Activated T-cell treated with anti-CD3 and anti-CD28 coated beads, Interleukin-2, amount 50 U/mL, for 4 hours (primary cell): ENCODE measurements at regions not wholly inside any gene's neighbourhood (a gene's known extent, or its start where the extent isn't known, plus 50 kb on each side); places are given as distances from the start of the nearest gene placed in this dataset.

Experiments used
- ATAC-seq, 2 donors: fragments of 200-7000 bp; cut with Tn5 transposase; one replicate each; pipeline ENCODE4 v1.10.0; 2021
- DNase-seq: peaks from one replicate; pipeline ENCODE4 v3.0.0-alpha.2; 2020
- H3K27me3 Mint-ChIP-seq: one replicate; pipeline ENCODE4 v1.8.0; 2021; ENCODE audit warnings: low read depth, mixed read lengths
- H3K36me3 Mint-ChIP-seq: one replicate; pipeline ENCODE4 v1.8.0; 2022; ENCODE audit warnings: mixed read lengths; ENCODE audit not compliant: insufficient read depth
- H3K4me1 Mint-ChIP-seq: one replicate; pipeline ENCODE4 v1.8.0; 2021; ENCODE audit warnings: low read depth, mixed read lengths
- H3K4me3 Mint-ChIP-seq: one replicate; pipeline ENCODE4 v1.8.0; 2021; ENCODE audit warnings: mild to moderate bottlenecking, moderate library complexity, mixed read lengths
- H3K9me3 Mint-ChIP-seq: one replicate; pipeline ENCODE4 v1.8.0; 2021; ENCODE audit warnings: mixed read lengths

GRCh38 chr6:98200084-98200483, 634.3 kb upstream of the POU3F2 start:
- H3K4me1 Mint-ChIP-seq, result no peaks in the 10 kb centered on the region
- H3K9me3 Mint-ChIP-seq, result peaks cover 15% of the 10 kb centered on the region
- no peaks in the 10 kb centered on the region for H3K27me3 Mint-ChIP-seq
- no peak overlapping the region for H3K4me3 Mint-ChIP-seq
- ATAC-seq (no peak), DNase-seq (no peak)
- H3K36me3 Mint-ChIP-seq, result no peaks in the 10 kb centered on the region

- H3K36me3 Mint-ChIP-seq, result no peaks in the 10 kb centered on the region
These were observed 631.1 kb upstream of the POU3F2 start for GRCh38 chr6:98203170-98203806.

GRCh38 chr6:98212468-98212867, 621.9 kb upstream of the POU3F2 start:
- Mint-ChIP-seq H3K36me3 (no peaks in the 10 kb centered on the region), H3K27me3 (no peaks in the 10 kb centered on the region), H3K4me3 (no peak overlapping the region)

More at GRCh38 chr6:98203170-98203806, 631.1 kb upstream of the POU3F2 start:
- Mint-ChIP-seq H3K27me3 (no peaks in the 10 kb centered on the region), H3K9me3 (peaks cover 13% of the 10 kb centered on the region), H3K4me3 (no peak overlapping the region), H3K4me1 (no peaks in the 10 kb centered on the region)
- ATAC-seq, result no peak
- DNase-seq, result no peak

GRCh38 chr6:98215531-98215930, 618.8 kb upstream of the POU3F2 start:
- Mint-ChIP-seq H3K36me3 (no peaks in the 10 kb centered on the region), H3K27me3 (no peaks in the 10 kb centered on the region), H3K9me3 (peaks cover 4% of the 10 kb centered on the region), H3K4me1 (no peaks in the 10 kb centered on the region), H3K4me3 (no peak overlapping the region)
- DNase-seq (no peak), ATAC-seq (no peak)

More at GRCh38 chr6:98212468-98212867, 621.9 kb upstream of the POU3F2 start:
- H3K4me1 Mint-ChIP-seq, result no peaks in the 10 kb centered on the region
- ATAC-seq (no peak), DNase-seq (no peak)
- peaks cover 3% of the 10 kb centered on the region for H3K9me3 Mint-ChIP-seq

GRCh38 chr6:98230250-98230649, 604.1 kb upstream of the POU3F2 start:
- DNase-seq, result no peak
- Mint-ChIP-seq H3K9me3 (peaks cover 11% of the 10 kb centered on the region), H3K4me1 (no peaks in the 10 kb centered on the region), H3K4me3 (no peak overlapping the region), H3K36me3 (no peaks in the 10 kb centered on the region), H3K27me3 (no peaks in the 10 kb centered on the region)
- ATAC-seq, result no peak

- DNase-seq (no peak), ATAC-seq (no peak)
- Mint-ChIP-seq H3K36me3 (no peaks in the 10 kb centered on the region), H3K4me3 (no peak overlapping the region), H3K27me3 (no peaks in the 10 kb centered on the region), H3K4me1 (no peaks in the 10 kb centered on the region), H3K9me3 (peaks cover 5% of the 10 kb centered on the region)
These were observed 595.3 kb upstream of the POU3F2 start for GRCh38 chr6:98239057-98239456.

GRCh38 chr6:98241630-98242029, 592.7 kb upstream of the POU3F2 start:
- H3K27me3 Mint-ChIP-seq, result no peaks in the 10 kb centered on the region
- no peaks in the 10 kb centered on the region for H3K4me1 Mint-ChIP-seq
- no peaks in the 10 kb centered on the region for H3K36me3 Mint-ChIP-seq
- ATAC-seq (no peak), DNase-seq (no peak)
- peaks cover 4% of the 10 kb centered on the region for H3K9me3 Mint-ChIP-seq
- no peak overlapping the region for H3K4me3 Mint-ChIP-seq

GRCh38 chr6:98254624-98255023, 579.8 kb upstream of the POU3F2 start:
- ATAC-seq, result no peak
- Mint-ChIP-seq H3K27me3 (no peaks in the 10 kb centered on the region), H3K4me1 (no peaks in the 10 kb centered on the region), H3K36me3 (no peaks in the 10 kb centered on the region), H3K9me3 (peaks cover 8% of the 10 kb centered on the region), H3K4me3 (no peak overlapping the region)
- DNase-seq, result no peak

GRCh38 chr6:98260382-98260781, 574.0 kb upstream of the POU3F2 start:
- H3K9me3 Mint-ChIP-seq, result peaks cover 14% of the 10 kb centered on the region
- H3K4me1 Mint-ChIP-seq, result no peaks in the 10 kb centered on the region
- H3K36me3 Mint-ChIP-seq, result no peaks in the 10 kb centered on the region
- DNase-seq (no peak), ATAC-seq (no peak)
- no peak overlapping the region for H3K4me3 Mint-ChIP-seq
- no peaks in the 10 kb centered on the region for H3K27me3 Mint-ChIP-seq

GRCh38 chr6:98272060-98272459, 562.3 kb upstream of the POU3F2 start:
- Mint-ChIP-seq H3K27me3 (no peaks in the 10 kb centered on the region), H3K9me3 (no peaks in the 10 kb centered on the region), H3K36me3 (no peaks in the 10 kb centered on the region), H3K4me3 (no peak overlapping the region), H3K4me1 (no peaks in the 10 kb centered on the region)
- DNase-seq (no peak), ATAC-seq (no peak)

- no peak for ATAC-seq
- Mint-ChIP-seq H3K9me3 (no peaks in the 10 kb centered on the region), H3K36me3 (no peaks in the 10 kb centered on the region), H3K27me3 (no peaks in the 10 kb centered on the region), H3K4me1 (no peaks in the 10 kb centered on the region), H3K4me3 (no peak overlapping the region)
- DNase-seq, result no peak
These were observed 559.7 kb upstream of the POU3F2 start for GRCh38 chr6:98274691-98275090.

GRCh38 chr6:98280492-98280891, 553.9 kb upstream of the POU3F2 start:
- ATAC-seq (no peak), DNase-seq (no peak)
- Mint-ChIP-seq H3K9me3 (peaks cover 4% of the 10 kb centered on the region), H3K27me3 (no peaks in the 10 kb centered on the region), H3K4me3 (no peak overlapping the region), H3K36me3 (no peaks in the 10 kb centered on the region), H3K4me1 (no peaks in the 10 kb centered on the region)

- no peak for DNase-seq
These were observed 547.8 kb upstream of the POU3F2 start for GRCh38 chr6:98286620-98287019.

GRCh38 chr6:98287876-98288275, 546.5 kb upstream of the POU3F2 start:
- Mint-ChIP-seq H3K4me3 (no peak overlapping the region), H3K4me1 (no peaks in the 10 kb centered on the region), H3K9me3 (peaks cover 6% of the 10 kb centered on the region), H3K36me3 (no peaks in the 10 kb centered on the region), H3K27me3 (no peaks in the 10 kb centered on the region)
- DNase-seq (no peak), ATAC-seq (no peak)

More at GRCh38 chr6:98286620-98287019, 547.8 kb upstream of the POU3F2 start:
- no peaks in the 10 kb centered on the region for H3K36me3 Mint-ChIP-seq
- no peak for ATAC-seq
- peaks cover 10% of the 10 kb centered on the region for H3K9me3 Mint-ChIP-seq
- H3K4me3 Mint-ChIP-seq, result no peak overlapping the region
- no peaks in the 10 kb centered on the region for H3K4me1 Mint-ChIP-seq
- no peaks in the 10 kb centered on the region for H3K27me3 Mint-ChIP-seq

GRCh38 chr6:98292810-98293209, 541.6 kb upstream of the POU3F2 start:
- ATAC-seq (no peak), DNase-seq (no peak)
- H3K36me3 Mint-ChIP-seq, result no peaks in the 10 kb centered on the region

More at GRCh38 chr6:98292810-98293209, 541.6 kb upstream of the POU3F2 start:
- peaks cover 6% of the 10 kb centered on the region for H3K9me3 Mint-ChIP-seq
- no peaks in the 10 kb centered on the region for H3K4me1 Mint-ChIP-seq
- no peak overlapping the region for H3K4me3 Mint-ChIP-seq
- no peaks in the 10 kb centered on the region for H3K27me3 Mint-ChIP-seq
